T-helper 1 cell treated with Interleukin-12 subunit alpha and Interleukin-12 subunit beta and Interleukin-4 antibody, amounts not matched to agents 30 μg/mL and 1 μg/mL, for 36 hours (primary cell): ENCODE measurements at regions not wholly inside any gene's neighbourhood (a gene's known extent, or its start where the extent isn't known, plus 50 kb on each side); places are given as distances from the start of the nearest gene placed in this dataset.
"Not testable (repeated sequence)": the region's sequence is repeated elsewhere in the genome, so short reads cannot be mapped to it uniquely, and the experiment has no call there.

Experiments used
- H3K27ac Mint-ChIP-seq: one replicate; pipeline ENCODE4 v1.8.0; 2021; ENCODE audit warnings: mild to moderate bottlenecking, mixed read lengths
- H3K27me3 Mint-ChIP-seq: one replicate; pipeline ENCODE4 v1.8.0; 2021; ENCODE audit warnings: low read depth, mixed read lengths
- H3K36me3 Mint-ChIP-seq: one replicate; pipeline ENCODE4 v1.8.0; 2021; ENCODE audit warnings: low read depth, mixed read lengths
- H3K4me1 Mint-ChIP-seq: one replicate; pipeline ENCODE4 v1.8.0; 2021; ENCODE audit warnings: low read depth, mixed read lengths
- H3K4me3 Mint-ChIP-seq: one replicate; pipeline ENCODE4 v1.8.0; 2021; ENCODE audit warnings: mild to moderate bottlenecking, moderate library complexity, mixed read lengths
- H3K9me3 Mint-ChIP-seq: one replicate; pipeline ENCODE4 v1.8.0; 2021; ENCODE audit warnings: mixed read lengths

- Mint-ChIP-seq H3K27me3 (peaks cover 12% of the 10 kb centered on the region), H3K9me3 (no peaks in the 10 kb centered on the region), H3K4me3 (no peak overlapping the region), H3K4me1 (no peaks in the 10 kb centered on the region), H3K27ac (no peak overlapping the region), H3K36me3 (no peaks in the 10 kb centered on the region)
These were observed 160.9 kb upstream of the FOXF1 start for GRCh38 chr16:86349338-86349900.

GRCh38 chr16:86350289-86350688 is 160.0 kb upstream of the FOXF1 start:
- H3K4me3 Mint-ChIP-seq = no peak overlapping the region
- peaks cover 2% of the 10 kb centered on the region for H3K9me3 Mint-ChIP-seq
- H3K36me3 Mint-ChIP-seq = no peaks in the 10 kb centered on the region
- H3K4me1 Mint-ChIP-seq = no peaks in the 10 kb centered on the region
- peaks cover 5% of the 10 kb centered on the region for H3K27me3 Mint-ChIP-seq
- no peak overlapping the region for H3K27ac Mint-ChIP-seq

GRCh38 chr16:86351041-86351784 is 159.1 kb upstream of the FOXF1 start:
- H3K27me3 Mint-ChIP-seq = peaks cover 5% of the 10 kb centered on the region
- H3K9me3 Mint-ChIP-seq = peaks cover 11% of the 10 kb centered on the region
- no peaks in the 10 kb centered on the region for H3K4me1 Mint-ChIP-seq
- H3K27ac Mint-ChIP-seq = no peak overlapping the region
- H3K36me3 Mint-ChIP-seq = no peaks in the 10 kb centered on the region
- H3K4me3 Mint-ChIP-seq = no peak overlapping the region

DNA sequence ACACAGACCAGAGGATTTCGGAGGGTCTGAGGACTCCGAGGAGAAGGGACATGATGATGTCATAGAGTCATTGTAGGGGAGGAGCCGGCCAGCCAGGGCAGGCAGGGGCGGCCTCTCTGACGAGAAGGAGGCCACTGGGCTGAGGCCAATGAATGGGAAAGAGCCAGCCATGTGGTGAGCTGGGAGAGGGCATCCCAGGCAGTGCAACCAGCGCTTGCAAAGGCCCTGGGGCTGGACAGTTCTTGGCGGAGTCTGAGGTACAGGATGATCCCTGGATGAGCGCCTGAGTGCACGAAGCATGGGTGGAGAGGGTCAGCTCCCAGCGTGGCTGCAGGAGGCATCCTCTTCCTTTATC is 158.6 kb upstream of the FOXF1 start:
- H3K36me3 Mint-ChIP-seq, H3K27me3 Mint-ChIP-seq, H3K27ac Mint-ChIP-seq, H3K4me3 Mint-ChIP-seq, H3K4me1 Mint-ChIP-seq: not testable (repeated sequence)
- H3K9me3 Mint-ChIP-seq = peaks cover 13% of the 10 kb centered on the region

- H3K4me3 Mint-ChIP-seq = no peak overlapping the region
- peaks cover 13% of the 10 kb centered on the region for H3K9me3 Mint-ChIP-seq
- H3K36me3 Mint-ChIP-seq = no peaks in the 10 kb centered on the region
- no peak overlapping the region for H3K27ac Mint-ChIP-seq
- no peaks in the 10 kb centered on the region for H3K27me3 Mint-ChIP-seq
- no peaks in the 10 kb centered on the region for H3K4me1 Mint-ChIP-seq
These were observed 157.2 kb upstream of the FOXF1 start for GRCh38 chr16:86353148-86353547.

DNA sequence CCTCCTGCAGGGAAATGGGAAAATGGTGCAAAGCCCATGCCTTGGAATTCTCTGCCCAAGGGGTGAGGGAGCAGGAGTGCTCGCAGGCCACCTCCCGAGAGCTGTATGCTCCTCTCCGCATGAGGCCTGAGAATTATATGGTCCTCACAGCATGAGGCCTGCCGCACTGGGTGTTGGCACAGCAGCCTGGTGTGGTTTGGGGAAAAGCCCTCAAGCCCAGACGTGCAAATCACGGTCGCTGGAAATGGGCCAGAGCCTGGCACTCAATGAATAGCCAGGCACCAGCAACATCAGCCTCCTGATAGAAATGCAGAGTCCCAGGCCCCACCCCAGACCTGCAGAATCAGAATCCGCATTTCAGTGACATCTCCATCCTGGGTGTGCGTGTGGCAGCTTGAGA is 156.4 kb upstream of the FOXF1 start:
- H3K27me3 Mint-ChIP-seq = no peaks in the 10 kb centered on the region
- no peak overlapping the region for H3K27ac Mint-ChIP-seq
- peaks cover 13% of the 10 kb centered on the region for H3K9me3 Mint-ChIP-seq
- H3K4me3 Mint-ChIP-seq = no peak overlapping the region
- no peaks in the 10 kb centered on the region for H3K36me3 Mint-ChIP-seq
- no peaks in the 10 kb centered on the region for H3K4me1 Mint-ChIP-seq

- H3K27ac Mint-ChIP-seq = no peak overlapping the region
- H3K27me3 Mint-ChIP-seq = no peaks in the 10 kb centered on the region
- H3K4me3 Mint-ChIP-seq = no peak overlapping the region
- no peaks in the 10 kb centered on the region for H3K4me1 Mint-ChIP-seq
- no peaks in the 10 kb centered on the region for H3K36me3 Mint-ChIP-seq
- peaks cover 13% of the 10 kb centered on the region for H3K9me3 Mint-ChIP-seq
These were observed 155.4 kb upstream of the FOXF1 start for GRCh38 chr16:86354641-86355513.

DNA sequence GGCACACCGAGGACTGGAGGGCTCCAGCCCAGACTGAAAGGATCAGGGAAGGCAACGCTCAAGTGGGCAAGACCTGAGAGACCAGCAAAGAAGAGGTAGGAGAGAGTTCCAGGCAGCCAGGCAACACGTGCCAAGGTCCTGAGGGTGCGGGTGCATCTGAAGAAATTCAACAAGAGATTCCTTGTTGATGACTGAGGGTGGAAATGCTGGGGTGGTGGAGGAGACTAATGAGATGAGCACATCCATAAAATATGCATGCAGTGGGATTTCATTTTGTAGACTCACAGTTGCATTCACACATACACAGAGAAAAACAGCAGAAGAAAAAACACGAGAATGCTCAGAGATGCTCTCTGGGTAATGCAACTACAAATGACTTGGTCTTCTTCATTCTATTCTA is 154.8 kb upstream of the FOXF1 start:
- Mint-ChIP-seq H3K27ac (no peak overlapping the region), H3K4me1 (no peaks in the 10 kb centered on the region), H3K4me3 (no peak overlapping the region), H3K27me3 (no peaks in the 10 kb centered on the region), H3K9me3 (peaks cover 13% of the 10 kb centered on the region), H3K36me3 (no peaks in the 10 kb centered on the region)

DNA sequence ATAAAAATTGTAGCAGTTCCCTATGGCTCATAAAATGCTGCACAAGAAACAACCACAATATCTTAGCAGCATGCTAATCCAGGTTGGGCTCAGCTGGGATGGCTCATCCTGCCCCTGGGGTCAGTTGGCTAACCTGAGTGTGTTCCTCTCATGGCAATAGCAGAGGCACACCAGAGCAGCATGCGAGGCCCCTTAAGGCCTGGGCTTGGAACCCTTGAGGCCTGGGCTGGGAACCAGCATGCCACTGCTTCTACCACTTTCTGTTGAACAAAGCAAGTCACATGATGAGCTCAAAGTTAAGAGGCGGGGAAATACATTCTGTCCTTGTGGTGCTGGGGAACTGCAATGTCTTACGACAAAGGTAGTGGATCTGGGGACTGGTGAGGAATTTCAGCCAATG is 154.4 kb upstream of the FOXF1 start:
- Mint-ChIP-seq H3K4me3 (no peak overlapping the region), H3K4me1 (no peaks in the 10 kb centered on the region), H3K27ac (no peak overlapping the region), H3K27me3 (peaks cover under 1% of the 10 kb centered on the region), H3K36me3 (no peaks in the 10 kb centered on the region), H3K9me3 (peaks cover 13% of the 10 kb centered on the region)

GRCh38 chr16:86356804-86357203 is 153.5 kb upstream of the FOXF1 start:
- Mint-ChIP-seq H3K27me3 (peaks cover 9% of the 10 kb centered on the region), H3K4me3 (no peak overlapping the region), H3K27ac (no peak overlapping the region), H3K36me3 (no peaks in the 10 kb centered on the region), H3K4me1 (no peaks in the 10 kb centered on the region), H3K9me3 (peaks cover 13% of the 10 kb centered on the region)

GRCh38 chr16:86357303-86357702 is 153.0 kb upstream of the FOXF1 start:
- Mint-ChIP-seq H3K36me3 (no peaks in the 10 kb centered on the region), H3K9me3 (peaks cover 13% of the 10 kb centered on the region), H3K4me3 (no peak overlapping the region), H3K4me1 (no peaks in the 10 kb centered on the region), H3K27ac (no peak overlapping the region), H3K27me3 (peaks cover 9% of the 10 kb centered on the region)

GRCh38 chr16:86357950-86358349 is 152.4 kb upstream of the FOXF1 start:
- no peak overlapping the region for H3K27ac Mint-ChIP-seq
- H3K4me3 Mint-ChIP-seq = no peak overlapping the region
- H3K4me1 Mint-ChIP-seq = no peaks in the 10 kb centered on the region
- peaks cover 12% of the 10 kb centered on the region for H3K27me3 Mint-ChIP-seq
- H3K9me3 Mint-ChIP-seq = peaks cover 13% of the 10 kb centered on the region
- H3K36me3 Mint-ChIP-seq = no peaks in the 10 kb centered on the region

- no peak overlapping the region for H3K4me3 Mint-ChIP-seq
- peaks cover 12% of the 10 kb centered on the region for H3K27me3 Mint-ChIP-seq
- H3K4me1 Mint-ChIP-seq = no peaks in the 10 kb centered on the region
- H3K9me3 Mint-ChIP-seq = peaks cover 13% of the 10 kb centered on the region
- no peaks in the 10 kb centered on the region for H3K36me3 Mint-ChIP-seq
- H3K27ac Mint-ChIP-seq = no peak overlapping the region
These were observed 150.8 kb upstream of the FOXF1 start for GRCh38 chr16:86359571-86359970.

GRCh38 chr16:86362155-86362849 is 148.0 kb upstream of the FOXF1 start:
- Mint-ChIP-seq H3K27me3 (peaks cover 20% of the 10 kb centered on the region), H3K9me3 (no peaks in the 10 kb centered on the region)

More at GRCh38 chr16:86362155-86362849, 148.0 kb upstream of the FOXF1 start:
- H3K4me1 Mint-ChIP-seq = no peaks in the 10 kb centered on the region
- H3K27ac Mint-ChIP-seq = no peak overlapping the region
- no peak overlapping the region for H3K4me3 Mint-ChIP-seq
- H3K36me3 Mint-ChIP-seq = no peaks in the 10 kb centered on the region
